Stomach (tissue), 8 donors: ENCODE measurements at regions not wholly inside any gene's neighbourhood (a gene's known extent, or its start where the extent isn't known, plus 50 kb on each side); places are given as distances from the start of the nearest gene placed in this dataset.

ENCODE experiments used
- DNase-seq, 2 donors: peaks; one replicate each; pipeline versions ENCODE4 v3.0.0 to v3.0.0-alpha.2; 2013 to 2019
- H3K27ac ChIP-seq, 5 donors: fragments of 200-600 bp in 4 of 5; sonication (generic) in 4 of 5; one replicate each; pipeline ENCODE4 v1.5.1; 2013 to 2019; ENCODE audit warnings: mild to moderate bottlenecking in 1 of 5, moderate library complexity in 1 of 5
- H3K27me3 ChIP-seq, 3 donors: fragments of 200-600 bp; sonication (generic); one replicate each; pipeline ENCODE4 v1.5.1; 2017 to 2019; ENCODE audit warnings: mixed run types in 1 of 3
- H3K36me3 ChIP-seq, 4 donors: fragments of 200-600 bp; sonication (generic); 1 replicate in 3 of 4; 2 replicates in 1 of 4; pipeline ENCODE4 v1.5.1; 2016 to 2019
- H3K4me1 ChIP-seq, 4 donors: fragments of 200-600 bp; sonication (generic); one replicate each; pipeline ENCODE4 v1.5.1; 2016 to 2019
- H3K4me3 ChIP-seq, 4 donors: fragments of 200-600 bp; sonication (generic) in 3 of 4; one replicate each; pipeline ENCODE4 v1.5.1; 2016 to 2019; ENCODE audit warnings: mild to moderate bottlenecking in 1 of 4
- H3K9me3 ChIP-seq, 4 donors: fragments of 200-600 bp; sonication (generic); one replicate each; pipeline ENCODE4 v1.5.1; 2016 to 2019
- EP300 ChIP-seq: sonication (generic); formaldehyde crosslinking; IDR thresholded peaks from one replicate; pipeline ENCODE4 v1.6.1; 2017; ENCODE audit warnings: antibody characterized with exemption
- POLR2A ChIP-seq, 4 donors: fragments of 450-650 bp; IDR thresholded peaks; one replicate each; pipeline ENCODE4 v1.6.1; 2016; ENCODE audit warnings: antibody characterized with exemption in 4 of 4, control low read depth in 2 of 4, mild to moderate bottlenecking in 1 of 4, moderate library complexity in 1 of 4
- POLR2AphosphoS5 ChIP-seq, 3 donors: sonication (generic); formaldehyde crosslinking; IDR thresholded peaks; one replicate each; pipeline ENCODE4 v1.6.1; 2016; ENCODE audit warnings: antibody characterized with exemption in 3 of 3
- WGBS, 5 donors: extraction: QIAGEN DNeasy Blood & Tissue Kit in 3 of 5; methylation state at CpG; one replicate each; pipeline versions ENCODE4 v1.1.5 to v1.1.7; 2013 to 2018; 5-methylcytosine and 5-hydroxymethylcytosine counted together
- intact Hi-C: fragments of 100-400 bp; cut with DNase I; formaldehyde crosslinking; loops from one replicate; pipeline ENCODE4 v1.15.1; 2023; ENCODE audit warnings: low total_unique reads
- TF ChIP-seq, protein P1 (sequence below), 7 experiments: fragments of 450-650 bp in 4 of 7; fragments of 200-600 bp in 3 of 7; sonication (generic) in 3 of 7; IDR thresholded peaks; one replicate each; pipeline ENCODE4 v1.5.1; 2016 to 2019; ENCODE audit warnings: antibody characterized with exemption in 7 of 7, control low read depth in 2 of 7, mild to moderate bottlenecking in 1 of 7
- donor health status: healthy with polysubstance abuse.
- donor health status: Bipolar disorder and iron deficiency.
- donor health status: healthy.

DNA sequence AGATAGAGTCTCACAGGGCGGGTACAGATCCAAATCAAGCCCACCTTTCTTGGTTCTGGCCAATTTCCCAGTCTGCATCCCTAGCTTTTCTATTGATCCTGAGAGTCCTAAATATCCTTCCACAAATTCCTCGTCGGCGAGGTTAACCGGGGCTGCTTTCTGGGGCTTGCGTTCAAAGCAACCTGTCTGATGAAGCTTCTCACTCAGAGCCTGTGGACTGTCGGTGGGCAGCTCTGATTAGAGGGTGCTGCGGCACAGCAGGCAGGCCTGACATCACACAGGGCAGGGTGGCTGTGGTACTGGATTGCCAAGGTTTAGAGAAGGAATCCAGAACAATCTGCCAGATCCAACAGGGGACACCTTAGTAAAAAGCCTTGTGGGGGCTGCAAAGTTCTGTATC, 338.0 kb upstream of the ZMIZ1 start:
- Histone ChIP-seq H3K9me3 (no peaks in the 10 kb centered on the region), H3K4me1 (peaks cover 0 to 12% (median 4%) of the 10 kb centered on the region in 4 donors), H3K27ac (no peak overlapping the region), H3K36me3 (no peaks in the 10 kb centered on the region), H3K27me3 (no peaks in the 10 kb centered on the region), H3K4me3 (no peak overlapping the region)
- no peak for DNase-seq
- intact Hi-C loops, result no loop called here
- TF ChIP-seq POLR2AphosphoS5 (IDR thresholded peaks at IDR 0.05) (no peak), POLR2A (IDR thresholded peaks at IDR 0.05) (no peak), EP300 (no peak)
- TF ChIP-seq, protein P1, sequence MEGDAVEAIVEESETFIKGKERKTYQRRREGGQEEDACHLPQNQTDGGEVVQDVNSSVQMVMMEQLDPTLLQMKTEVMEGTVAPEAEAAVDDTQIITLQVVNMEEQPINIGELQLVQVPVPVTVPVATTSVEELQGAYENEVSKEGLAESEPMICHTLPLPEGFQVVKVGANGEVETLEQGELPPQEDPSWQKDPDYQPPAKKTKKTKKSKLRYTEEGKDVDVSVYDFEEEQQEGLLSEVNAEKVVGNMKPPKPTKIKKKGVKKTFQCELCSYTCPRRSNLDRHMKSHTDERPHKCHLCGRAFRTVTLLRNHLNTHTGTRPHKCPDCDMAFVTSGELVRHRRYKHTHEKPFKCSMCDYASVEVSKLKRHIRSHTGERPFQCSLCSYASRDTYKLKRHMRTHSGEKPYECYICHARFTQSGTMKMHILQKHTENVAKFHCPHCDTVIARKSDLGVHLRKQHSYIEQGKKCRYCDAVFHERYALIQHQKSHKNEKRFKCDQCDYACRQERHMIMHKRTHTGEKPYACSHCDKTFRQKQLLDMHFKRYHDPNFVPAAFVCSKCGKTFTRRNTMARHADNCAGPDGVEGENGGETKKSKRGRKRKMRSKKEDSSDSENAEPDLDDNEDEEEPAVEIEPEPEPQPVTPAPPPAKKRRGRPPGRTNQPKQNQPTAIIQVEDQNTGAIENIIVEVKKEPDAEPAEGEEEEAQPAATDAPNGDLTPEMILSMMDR (IDR thresholded peaks at IDR 0.05), result no peak
- 90 to 95% (median 92%) methylated on average over 8 of the region's 8 CpGs for WGBS, 5 donors

DNA sequence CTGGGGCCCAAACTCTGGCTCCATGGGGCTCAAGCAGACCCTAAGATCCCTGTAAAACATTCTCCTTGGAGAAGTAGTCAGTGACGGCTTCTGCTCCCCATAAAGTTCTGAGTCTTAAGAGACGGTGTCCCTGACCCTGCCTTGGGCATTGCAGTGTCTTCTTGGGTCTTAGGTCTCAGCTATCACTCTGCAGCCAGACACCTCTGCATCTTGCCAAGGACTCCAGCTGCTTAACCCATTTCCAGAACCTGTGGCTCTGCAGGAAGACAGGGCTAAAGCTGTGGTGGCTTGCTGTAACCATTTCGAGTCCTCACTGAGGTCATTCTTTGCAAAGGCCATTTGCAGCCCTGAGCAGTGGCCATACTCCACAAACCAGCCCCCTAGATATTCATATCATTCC, 337.1 kb upstream of the ZMIZ1 start:
- WGBS, 5 donors, result 80 to 91% (median 85%) methylated on average over 3 of the region's 3 CpGs
- intact Hi-C loops, result no loop called here

DNA sequence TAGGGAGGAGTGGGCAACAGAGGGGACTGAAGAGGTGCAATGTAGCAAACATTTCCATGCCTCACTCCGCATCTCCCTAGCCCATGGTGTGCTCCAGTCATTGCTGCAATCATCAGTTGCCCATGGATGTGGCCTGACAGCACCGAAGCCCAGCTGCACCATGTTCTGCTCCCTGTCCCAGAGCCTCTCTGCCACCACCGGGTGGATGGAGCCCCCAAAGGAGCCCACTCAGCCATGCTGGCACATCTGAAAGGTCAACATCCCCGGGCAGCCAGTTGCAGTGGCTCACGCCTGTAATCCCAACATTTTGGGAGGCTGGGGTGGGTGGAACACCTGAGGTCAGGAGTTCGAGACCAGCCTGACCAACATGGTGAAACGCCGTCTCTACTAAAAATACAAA, 336.4 kb upstream of the ZMIZ1 start:
- no peak overlapping the region for H3K27ac ChIP-seq
- H3K4me3 ChIP-seq, result no peak overlapping the region
- H3K27me3 ChIP-seq, result no peaks in the 10 kb centered on the region
- H3K4me1 ChIP-seq, result peaks cover 0 to 12% (median 4%) of the 10 kb centered on the region in 4 donors
- intact Hi-C loops, result no loop called here
- no peaks in the 10 kb centered on the region for H3K36me3 ChIP-seq
- no peak for DNase-seq
- WGBS, 5 donors, result 84 to 95% (median 91%) methylated on average over 6 to 8 of the region's 8 CpGs
- TF ChIP-seq POLR2A (IDR thresholded peaks at IDR 0.05), result no peak
- TF ChIP-seq, protein P1 (IDR thresholded peaks at IDR 0.05), result no peak
- no peak for TF ChIP-seq EP300
- TF ChIP-seq POLR2AphosphoS5 (IDR thresholded peaks at IDR 0.05), result no peak
- H3K9me3 ChIP-seq, result no peaks in the 10 kb centered on the region

More for the DNA sequence above, 337.1 kb upstream of the ZMIZ1 start:
- TF ChIP-seq, protein P1 (IDR thresholded peaks at IDR 0.05), result no peak
- TF ChIP-seq POLR2AphosphoS5 (IDR thresholded peaks at IDR 0.05) (no peak), EP300 (no peak), POLR2A (IDR thresholded peaks at IDR 0.05) (no peak)
- H3K27me3 ChIP-seq, result no peaks in the 10 kb centered on the region
- no peak for DNase-seq
- H3K4me3 ChIP-seq, result no peak overlapping the region
- H3K27ac ChIP-seq, result no peak overlapping the region
- H3K4me1 ChIP-seq, result peaks cover 0 to 12% (median 4%) of the 10 kb centered on the region in 4 donors
- no peaks in the 10 kb centered on the region for H3K36me3 ChIP-seq
- no peaks in the 10 kb centered on the region for H3K9me3 ChIP-seq

DNA sequence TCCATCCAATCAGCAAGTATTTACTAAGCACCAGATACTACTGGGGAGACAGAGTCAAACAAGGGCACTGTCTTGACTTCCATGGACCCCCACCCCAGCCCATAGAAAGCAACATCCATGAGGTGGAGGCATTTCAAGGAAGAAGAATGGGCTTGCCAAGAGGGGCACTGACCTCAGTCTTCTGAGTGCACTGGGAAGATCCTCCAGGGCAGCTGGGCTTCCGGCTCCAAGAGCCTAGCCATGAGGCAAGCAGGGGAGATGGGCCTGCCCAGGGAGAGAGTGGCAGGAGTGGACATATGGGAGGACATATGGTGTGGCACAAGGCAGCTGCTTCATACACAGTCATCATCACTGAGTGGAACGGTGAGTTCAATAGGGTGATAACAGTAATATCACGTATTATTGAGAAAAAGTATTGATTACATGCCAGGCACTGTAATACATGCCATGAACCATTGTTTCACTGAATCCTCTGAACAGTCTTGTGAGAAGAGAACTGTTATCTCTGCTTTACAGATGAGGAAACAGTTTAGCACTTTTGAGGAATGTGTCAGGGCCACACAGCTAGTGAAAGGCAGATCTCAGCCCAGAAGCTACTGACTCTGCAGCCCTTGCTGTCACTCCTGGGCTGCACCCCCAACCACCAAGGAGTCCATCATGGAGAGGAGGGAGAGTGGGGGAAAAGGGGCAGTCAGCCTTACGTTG, 331.7 kb upstream of the ZMIZ1 start:
- Histone ChIP-seq H3K9me3 (no peaks in the 10 kb centered on the region), H3K27me3 (no peaks in the 10 kb centered on the region), H3K36me3 (no peaks in the 10 kb centered on the region), H3K4me3 (no peak overlapping the region), H3K4me1 (peaks cover 0 to 13% (median 11%) of the 10 kb centered on the region in 4 donors), H3K27ac (no peak overlapping the region)
- TF ChIP-seq, protein P1 (IDR thresholded peaks at IDR 0.05), result no peak
- TF ChIP-seq EP300 (no peak), POLR2AphosphoS5 (IDR thresholded peaks at IDR 0.05) (no peak), POLR2A (IDR thresholded peaks at IDR 0.05) (no peak)
- intact Hi-C loops, result no loop called here
- DNase-seq, result no peak
- WGBS, 5 donors, result 78 to 93% (median 84%) methylated on average over 4 of the region's 4 CpGs
